Endothelial cell of umbilical vein (primary cell): ENCODE measurements at regions not wholly inside any gene's neighbourhood (a gene's known extent, or its start where the extent isn't known, plus 50 kb on each side); places are given as distances from the start of the nearest gene placed in this dataset.

Experiments used
- BruUV-seq: library from RNA; stranded (reverse); fragments of 400-500 nt; replicated peaks from 2 replicates; lab custom pipeline; 2021; lab: Mats Ljungman, UMichigan
- CTCF ChIA-PET: fragments of 300-600, 350-600 bp; sonication (Branson Sonifier 250); formaldehyde crosslinking; loops from one replicate; lab custom pipeline; 2021; ENCODE audit warnings: antibody characterized with exemption, inconsistent platforms; lab: Charles Lee
- POLR2A ChIA-PET: fragments of 300-600, 350-600 bp; sonication (Branson Sonifier 250); formaldehyde crosslinking; loops from one replicate; lab custom pipeline; 2021; ENCODE audit warnings: antibody characterized with exemption, inconsistent platforms; lab: Charles Lee
- DNase-seq: peaks from one replicate; pipeline ENCODE4 v3.0.0-alpha.2; 2011; ENCODE audit warnings: low read depth, low spot score
- FAIRE-seq: peaks from 2 replicates; lab custom pipeline; 2011; peaks lifted over from hg19 to GRCh38; lab: Jason Lieb, UNC
- H2AFZ ChIP-seq: 2 replicates; pipeline ENCODE4 v1.6.0; 2012; ENCODE audit warnings: low read depth, low read length, control low read depth, inconsistent platforms
- H3K27ac ChIP-seq: 2 replicates; pipeline ENCODE4 v1.5.1; 2011; ENCODE audit warnings: low read depth, mild to moderate bottlenecking, control low read depth, low read length, moderate library complexity; ENCODE audit not compliant: insufficient read depth
- H3K27me3 ChIP-seq, 2 experiments: 2 replicates each; pipeline versions ENCODE4 v1.6.0 to v1.6.1; 2011; ENCODE audit warnings: low read length in 2 of 2, mixed read lengths in 1 of 2; ENCODE audit not compliant: control insufficient read depth in 2 of 2, insufficient read depth in 2 of 2
- H3K36me3 ChIP-seq, 2 experiments: 2 replicates in 1 of 2; 3 replicates in 1 of 2; pipeline ENCODE4 v1.5.1; 2011; ENCODE audit warnings: low read length in 2 of 2, mild to moderate bottlenecking in 1 of 2, moderate library complexity in 1 of 2; ENCODE audit not compliant: control insufficient read depth in 2 of 2, insufficient read depth in 2 of 2; ENCODE audit errors: extremely low read depth in 1 of 2
- H3K4me1 ChIP-seq: 3 replicates; pipeline ENCODE4 v1.5.1; 2011; ENCODE audit warnings: mild to moderate bottlenecking, low read length; ENCODE audit not compliant: control insufficient read depth, insufficient read depth; ENCODE audit errors: extremely low read depth
- H3K4me2 ChIP-seq: 2 replicates; pipeline ENCODE4 v1.6.1; 2011; ENCODE audit warnings: low read length, control low read depth, mixed read lengths; ENCODE audit not compliant: insufficient read depth
- H3K4me3 ChIP-seq, 3 experiments: fragments of 200-600 bp in 1 of 3; sonication (generic), shearing (Covaris generic) in 1 of 3; replicated peaks in 1 of 3; 2 replicates each; pipeline ENCODE4 v1.5.1; 2011 to 2016; ENCODE audit warnings: control low read depth in 3 of 3, low read length in 3 of 3, mild to moderate bottlenecking in 2 of 3, inconsistent platforms in 1 of 3, low read depth in 1 of 3, moderate library complexity in 1 of 3; ENCODE audit not compliant: insufficient read depth in 1 of 3
- H3K79me2 ChIP-seq: 2 replicates; pipeline ENCODE4 v1.6.0; 2012; ENCODE audit warnings: low read length, inconsistent platforms; ENCODE audit not compliant: control insufficient read depth, insufficient read depth
- H3K9ac ChIP-seq: replicated peaks from 2 replicates; pipeline ENCODE3; 2011; ENCODE audit warnings: low read length, control low read depth; ENCODE audit not compliant: insufficient read depth; ENCODE audit errors: extremely low read depth
- H3K9me1 ChIP-seq: replicated peaks from 3 replicates; pipeline ENCODE4 v1.6.0; 2011; ENCODE audit warnings: mild to moderate bottlenecking, low read length; ENCODE audit not compliant: control insufficient read depth, insufficient read depth; ENCODE audit errors: extremely low read depth
- H3K9me3 ChIP-seq: replicated peaks from 2 replicates; pipeline ENCODE4 v1.5.1; 2012; ENCODE audit warnings: low read length, inconsistent platforms; ENCODE audit not compliant: control insufficient read depth, insufficient read depth
- H4K20me1 ChIP-seq: replicated peaks from 2 replicates; pipeline ENCODE3; 2011; ENCODE audit warnings: mild to moderate bottlenecking, low read length; ENCODE audit not compliant: control insufficient read depth, insufficient read depth; ENCODE audit errors: extremely low read depth
- CTCF ChIP-seq, 2 donors: IDR thresholded peaks; 1 replicate in 1 of 2; 2 replicates in 1 of 2; pipeline ENCODE4 v1.5.1; 2011; ENCODE audit warnings: low read length in 2 of 2, mild to moderate bottlenecking in 2 of 2, moderate library complexity in 2 of 2, control low read depth in 1 of 2, inconsistent platforms in 1 of 2, low read depth in 1 of 2; ENCODE audit not compliant: insufficient read depth in 1 of 2; ENCODE audit errors: extremely low read depth in 1 of 2
- EZH2 ChIP-seq: IDR thresholded peaks from 2 replicates; pipeline ENCODE4 v1.6.1; 2012; ENCODE audit warnings: borderline replicate concordance, low read depth, mild to moderate bottlenecking, moderate library complexity, low read length, inconsistent platforms; ENCODE audit not compliant: severe bottlenecking
- FOS ChIP-seq: IDR thresholded peaks from 2 replicates; pipeline ENCODE4 v1.6.1; 2011; ENCODE audit warnings: mild to moderate bottlenecking, low read length, moderate library complexity, borderline replicate concordance; ENCODE audit not compliant: insufficient read depth
- GATA2 ChIP-seq: IDR thresholded peaks from 2 replicates; pipeline ENCODE4 v1.7.0; 2011; ENCODE audit warnings: low read depth, mild to moderate bottlenecking, moderate library complexity, mixed read lengths, low read length; ENCODE audit not compliant: insufficient read length, insufficient read depth
- JUN ChIP-seq: IDR thresholded peaks from 2 replicates; pipeline ENCODE4 v1.6.1; 2011; ENCODE audit warnings: borderline replicate concordance, low read depth; ENCODE audit not compliant: insufficient read length, insufficient read depth
- MYC ChIP-seq: IDR thresholded peaks from one replicate; pipeline ENCODE4 v1.6.1; 2011; ENCODE audit warnings: mild to moderate bottlenecking, low read depth, low read length
- POLR2A ChIP-seq: IDR thresholded peaks from 2 replicates; pipeline ENCODE4 v1.6.1; 2012; ENCODE audit warnings: low read depth, mild to moderate bottlenecking, control low read depth, low read length
- POLR2AphosphoS5 ChIP-seq: IDR thresholded peaks from 2 replicates; pipeline ENCODE4 v1.6.1; 2012; ENCODE audit warnings: low read depth, mild to moderate bottlenecking, control low read depth, low read length, moderate library complexity; ENCODE audit not compliant: insufficient read depth
- dilution Hi-C: fragments of 300-500 bp; cut with MboI; formaldehyde crosslinking; loops from one replicate; pipeline ENCODE4 v1.15.0; 2019; ENCODE audit warnings: low sequenced_read_pairs; ENCODE audit not compliant: extremely low pct_ligation_motif_present
- intact Hi-C: fragments of 100-400 bp; cut with micrococcal nuclease; formaldehyde crosslinking; loops from one replicate; pipeline ENCODE4 v1.10.0; 2022
- TF ChIP-seq, protein P1 (sequence below): IDR thresholded peaks from 2 replicates; pipeline ENCODE4 v1.6.1; 2011; ENCODE audit not compliant: insufficient read depth, insufficient read length

DNA sequence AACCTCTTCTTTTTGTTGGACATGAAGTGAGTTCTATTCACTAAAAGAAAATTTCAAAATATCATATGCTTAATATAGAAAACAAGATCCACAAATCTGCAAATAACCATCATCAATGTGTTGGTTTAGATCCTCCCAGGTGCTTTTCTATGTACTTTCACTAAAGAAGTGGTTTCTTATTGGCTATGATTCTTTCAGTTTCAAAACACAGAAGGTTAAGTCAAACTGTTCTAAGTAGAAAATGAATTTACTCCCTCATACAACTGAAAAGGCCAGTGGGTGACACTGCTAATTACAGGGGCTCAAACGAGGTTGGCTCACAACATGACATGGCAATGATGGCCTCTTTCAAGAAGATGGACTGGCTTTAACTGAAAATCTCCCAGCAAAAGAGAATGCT lies 111.7 kb downstream of the GALR1 start:
- TF ChIP-seq POLR2AphosphoS5: no peak
- no peak for TF ChIP-seq POLR2A
- TF ChIP-seq JUN: no peak
- no peak for TF ChIP-seq CTCF (IDR thresholded peaks at IDR 0.05; ENCODE audit: extremely low read depth in 1 of 2, insufficient read depth in 1 of 2, low read depth in 1 of 2, low read length in 2 of 2)
- no peak for TF ChIP-seq FOS
- TF ChIP-seq, protein P1, sequence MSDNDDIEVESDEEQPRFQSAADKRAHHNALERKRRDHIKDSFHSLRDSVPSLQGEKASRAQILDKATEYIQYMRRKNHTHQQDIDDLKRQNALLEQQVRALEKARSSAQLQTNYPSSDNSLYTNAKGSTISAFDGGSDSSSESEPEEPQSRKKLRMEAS: no peak
- no peak for TF ChIP-seq GATA2
- TF ChIP-seq EZH2: no peak
- TF ChIP-seq MYC: no peak
- Histone ChIP-seq H3K9ac (no peak overlapping the region), H3K4me3 (no peak overlapping the region), H3K79me2 (no peaks in the 10 kb centered on the region), H3K4me2 (no peak overlapping the region), H3K9me1 (no peaks in the 10 kb centered on the region), H4K20me1 (no peaks in the 10 kb centered on the region), H3K4me1 (no peaks in the 10 kb centered on the region), H3K27ac (no peak overlapping the region), H3K36me3 (no peaks in the 10 kb centered on the region), H3K27me3 (no peaks in the 10 kb centered on the region), H3K9me3 (peaks cover 8% of the 10 kb centered on the region), H2AFZ (no peak overlapping the region)
- dilution Hi-C loops: no loop called here
- no TSS peak for BruUV-seq
- DNase-seq: no peak
- CTCF ChIA-PET: no interaction called here
- POLR2A ChIA-PET: no interaction called here
- intact Hi-C loops: no loop called here
- no peak for FAIRE-seq
